SK-N-MC (cell line): ENCODE measurements at regions not wholly inside any gene's neighbourhood (a gene's known extent, or its start where the extent isn't known, plus 50 kb on each side); places are given as distances from the start of the nearest gene placed in this dataset.

Source experiments
- EZH2 ChIP-seq: fragments of 200-600 bp; sonication (generic); IDR thresholded peaks from one replicate; pipeline ENCODE4 v1.6.1; 2017; ENCODE audit warnings: antibody characterized with exemption
- FOXP2 ChIP-seq: optimal IDR thresholded peaks from 2 replicates; pipeline ENCODE3; 2011; ENCODE audit warnings: mild to moderate bottlenecking, moderate library complexity; ENCODE audit not compliant: insufficient read depth; ENCODE audit errors: extremely low read length, control extremely low read depth
- POLR2AphosphoS5 ChIP-seq: IDR thresholded peaks from 2 replicates; pipeline ENCODE4 v1.6.1; 2012; ENCODE audit warnings: mild to moderate bottlenecking, low read depth, low read length, borderline replicate concordance

- TF ChIP-seq EZH2 (no peak), POLR2AphosphoS5 (no peak), FOXP2 (no peak)
These were observed 208.4 kb upstream of the DTNBP1 start for GRCh38 chr6:15871276-15871675.
